ENCODE measurements at regions not wholly inside any gene's neighbourhood (a gene's known extent, or its start where the extent isn't known, plus 50 kb on each side); places are given as distances from the start of the nearest gene placed in this dataset.

DNA sequence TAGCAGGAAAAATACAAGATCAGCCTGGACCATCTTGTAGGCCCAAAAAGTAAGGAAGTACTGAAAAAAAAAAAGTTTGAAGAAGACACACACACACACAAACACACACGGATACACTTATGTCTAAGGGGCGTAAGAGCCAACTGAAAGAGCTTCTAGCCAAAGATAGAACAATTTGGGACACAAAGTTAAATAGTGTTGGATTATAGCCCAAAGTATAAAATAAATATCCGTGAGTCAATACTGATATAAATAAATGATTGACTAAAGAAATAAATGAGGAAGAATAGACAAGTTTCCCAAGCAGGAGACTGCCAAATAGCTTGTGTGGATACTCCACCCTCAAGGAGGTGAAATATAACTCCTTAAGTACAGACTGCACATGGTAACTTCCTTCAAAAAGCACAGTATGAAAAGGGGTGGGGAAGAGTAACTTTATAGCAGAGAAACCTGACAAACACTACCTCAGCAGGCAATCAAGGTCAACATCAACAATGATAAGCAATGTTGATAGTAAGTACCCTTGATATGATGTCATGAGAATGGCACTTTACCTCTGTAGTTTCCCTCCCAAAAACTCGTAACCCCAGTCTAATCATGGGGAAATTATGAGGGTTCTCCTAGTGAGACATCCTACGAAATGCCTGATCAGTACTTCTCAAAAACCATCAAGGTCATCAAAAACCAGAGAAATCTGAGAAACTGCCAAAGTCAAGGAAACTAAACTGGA lies 187.3 kb upstream of the ATP11B start:
- Histone ChIP-seq H3K4me3 (ENCODE audit: low read depth, low read length, poor library complexity, severe bottlenecking) (no peak overlapping the region), H3K27ac (ENCODE audit: low read depth, low read length, poor library complexity, severe bottlenecking) (no peak overlapping the region), H3K36me3 (ENCODE audit: insufficient read depth, low read length, poor library complexity, severe bottlenecking) (no peaks in the 10 kb centered on the region), H3K27me3 (replicated peaks; ENCODE audit: insufficient read depth, low read depth, low read length, poor library complexity) (no peaks in the 10 kb centered on the region), H3K9me3 (ENCODE audit: low read depth, low read length, poor library complexity, severe bottlenecking) (no peaks in the 10 kb centered on the region), H3K4me1 (ENCODE audit: insufficient read depth, low read length, poor library complexity, severe bottlenecking) (peaks cover 2% of the 10 kb centered on the region)
- POLR2A ChIA-PET (ENCODE audit: low non-redundant PET): no interaction called here
- no peak for DNase-seq (ENCODE audit: low spot score)
- no TSS peak for BruUV-seq (replicated peaks)
- TF ChIP-seq EZH2 (IDR thresholded peaks at IDR 0.05; ENCODE audit: borderline replicate concordance, low read depth, low read length, poor library complexity, severe bottlenecking): no peak
- TF ChIP-seq, protein P1, sequence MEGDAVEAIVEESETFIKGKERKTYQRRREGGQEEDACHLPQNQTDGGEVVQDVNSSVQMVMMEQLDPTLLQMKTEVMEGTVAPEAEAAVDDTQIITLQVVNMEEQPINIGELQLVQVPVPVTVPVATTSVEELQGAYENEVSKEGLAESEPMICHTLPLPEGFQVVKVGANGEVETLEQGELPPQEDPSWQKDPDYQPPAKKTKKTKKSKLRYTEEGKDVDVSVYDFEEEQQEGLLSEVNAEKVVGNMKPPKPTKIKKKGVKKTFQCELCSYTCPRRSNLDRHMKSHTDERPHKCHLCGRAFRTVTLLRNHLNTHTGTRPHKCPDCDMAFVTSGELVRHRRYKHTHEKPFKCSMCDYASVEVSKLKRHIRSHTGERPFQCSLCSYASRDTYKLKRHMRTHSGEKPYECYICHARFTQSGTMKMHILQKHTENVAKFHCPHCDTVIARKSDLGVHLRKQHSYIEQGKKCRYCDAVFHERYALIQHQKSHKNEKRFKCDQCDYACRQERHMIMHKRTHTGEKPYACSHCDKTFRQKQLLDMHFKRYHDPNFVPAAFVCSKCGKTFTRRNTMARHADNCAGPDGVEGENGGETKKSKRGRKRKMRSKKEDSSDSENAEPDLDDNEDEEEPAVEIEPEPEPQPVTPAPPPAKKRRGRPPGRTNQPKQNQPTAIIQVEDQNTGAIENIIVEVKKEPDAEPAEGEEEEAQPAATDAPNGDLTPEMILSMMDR (conservative IDR thresholded peaks at IDR 0.05; ENCODE audit: low read depth, low read length): no peak
- CTCF ChIA-PET: no interaction called here
- intact Hi-C loops (cut with micrococcal nuclease; ENCODE audit: unreplicated experiment): no loop called here

DNA sequence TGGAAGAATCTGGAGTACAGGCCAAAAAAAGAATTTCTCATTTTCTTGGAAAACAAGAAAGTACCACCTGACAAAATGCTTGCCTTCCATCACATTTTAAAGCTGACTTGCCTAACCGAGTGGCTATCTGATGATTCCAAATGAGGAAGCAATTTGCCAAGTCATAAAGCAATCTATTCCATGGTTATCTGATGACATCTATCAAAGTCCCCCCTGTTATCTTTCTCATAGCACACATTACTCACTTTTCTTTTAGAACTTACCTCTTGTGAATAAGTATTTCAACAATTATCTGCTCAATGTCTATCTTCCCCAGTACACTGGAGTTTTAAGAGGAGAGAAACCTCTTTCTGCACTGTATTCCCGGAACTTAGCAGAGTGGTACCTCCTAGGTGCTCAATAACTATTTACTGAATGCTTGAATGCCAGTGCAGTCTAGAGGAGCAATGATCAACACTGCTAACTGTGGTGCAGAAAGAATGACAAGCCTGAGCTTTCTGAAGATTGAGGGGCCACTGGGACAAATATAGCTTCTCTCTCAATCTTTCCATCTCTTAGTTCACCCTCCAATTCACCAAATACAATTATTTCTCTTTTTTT lies 186.3 kb upstream of the ATP11B start:
- POLR2A ChIA-PET (ENCODE audit: low non-redundant PET): no interaction called here
- H3K4me3 ChIP-seq (ENCODE audit: low read depth, low read length, poor library complexity, severe bottlenecking): no peak overlapping the region
- H3K36me3 ChIP-seq (ENCODE audit: insufficient read depth, low read length, poor library complexity, severe bottlenecking): no peaks in the 10 kb centered on the region
- no peak overlapping the region for H3K27ac ChIP-seq (ENCODE audit: low read depth, low read length, poor library complexity, severe bottlenecking)
- BruUV-seq (replicated peaks): no TSS peak
- peaks cover 2% of the 10 kb centered on the region for H3K4me1 ChIP-seq (ENCODE audit: insufficient read depth, low read length, poor library complexity, severe bottlenecking)
- no peaks in the 10 kb centered on the region for H3K9me3 ChIP-seq (ENCODE audit: low read depth, low read length, poor library complexity, severe bottlenecking)
- TF ChIP-seq EZH2 (IDR thresholded peaks at IDR 0.05; ENCODE audit: borderline replicate concordance, low read depth, low read length, poor library complexity, severe bottlenecking): no peak
- DNase-seq (ENCODE audit: low spot score): no peak
- intact Hi-C loops (cut with micrococcal nuclease; ENCODE audit: unreplicated experiment): no loop called here
- H3K27me3 ChIP-seq (replicated peaks; ENCODE audit: insufficient read depth, low read depth, low read length, poor library complexity): no peaks in the 10 kb centered on the region
- CTCF ChIA-PET: no interaction called here

DNA sequence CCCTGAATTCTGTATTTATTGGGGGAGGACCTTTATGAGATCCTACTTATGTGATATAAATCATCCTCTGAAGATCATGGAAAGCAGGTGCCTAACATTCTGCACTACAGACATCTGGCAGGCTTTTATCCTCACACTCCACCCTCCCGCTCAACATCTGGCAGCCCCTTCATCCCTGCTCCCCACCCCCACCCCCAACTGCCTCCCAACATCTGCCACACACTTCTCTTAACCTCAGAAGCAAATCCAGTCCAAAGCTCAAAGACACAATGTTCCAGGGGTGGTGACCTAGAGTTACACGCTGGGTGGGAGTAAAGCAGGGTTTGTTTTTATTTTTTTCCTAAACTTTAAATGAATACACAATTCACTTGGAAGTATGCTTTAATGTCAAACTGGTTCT lies 184.5 kb upstream of the ATP11B start:
- ChIA-PET POLR2A (ENCODE audit: low non-redundant PET) (no interaction called here), CTCF (no interaction called here)
- Histone ChIP-seq H3K4me1 (ENCODE audit: insufficient read depth, low read length, poor library complexity, severe bottlenecking) (peaks cover 2% of the 10 kb centered on the region), H3K9me3 (ENCODE audit: low read depth, low read length, poor library complexity, severe bottlenecking) (no peaks in the 10 kb centered on the region), H3K27me3 (replicated peaks; ENCODE audit: insufficient read depth, low read depth, low read length, poor library complexity) (no peaks in the 10 kb centered on the region), H3K27ac (ENCODE audit: low read depth, low read length, poor library complexity, severe bottlenecking) (no peak overlapping the region), H3K36me3 (ENCODE audit: insufficient read depth, low read length, poor library complexity, severe bottlenecking) (no peaks in the 10 kb centered on the region), H3K4me3 (ENCODE audit: low read depth, low read length, poor library complexity, severe bottlenecking) (no peak overlapping the region)
- no TSS peak for BruUV-seq (replicated peaks)
- no peak for TF ChIP-seq EZH2 (IDR thresholded peaks at IDR 0.05; ENCODE audit: borderline replicate concordance, low read depth, low read length, poor library complexity, severe bottlenecking)
- TF ChIP-seq, protein P1 (conservative IDR thresholded peaks at IDR 0.05; ENCODE audit: low read depth, low read length): no peak
- intact Hi-C loops (cut with micrococcal nuclease; ENCODE audit: unreplicated experiment): no loop called here
- no peak for DNase-seq (ENCODE audit: low spot score)
